GM21737 (cell line): ENCODE measurements at regions not wholly inside any gene's neighbourhood (a gene's known extent, or its start where the extent isn't known, plus 50 kb on each side); places are given as distances from the start of the nearest gene placed in this dataset.

Experiments used
- ATAC-seq: cut with Tn5 transposase; IDR thresholded peaks from one replicate; pipeline ENCODE4 v1.9.1; 2021; ENCODE audit warnings: mild to moderate bottlenecking, moderate library complexity; ENCODE audit not compliant: unreplicated experiment

DNA sequence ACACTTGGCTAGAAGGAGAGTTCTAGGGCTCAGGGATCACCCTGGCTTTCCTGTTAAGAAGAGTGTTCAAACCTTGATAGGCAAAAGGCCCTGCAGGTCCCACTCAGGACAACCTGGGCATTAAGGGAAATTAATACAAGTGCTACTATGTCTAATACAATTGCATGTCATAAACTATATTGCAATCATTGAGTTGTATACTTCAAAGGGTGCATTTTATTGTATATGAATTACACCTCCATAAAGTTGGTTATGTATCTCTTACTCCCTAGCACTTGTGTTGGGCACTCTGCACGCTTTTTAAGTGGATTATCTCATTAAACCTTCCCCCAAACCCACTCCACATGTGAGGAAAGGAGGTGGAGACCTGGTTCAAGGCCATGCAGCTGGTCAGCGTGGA, 172.1 kb upstream of the GLI2 start:
- ATAC-seq, result no peak

- no peak for ATAC-seq
These were observed 171.2 kb upstream of the GLI2 start for GRCh38 chr2:120564213-120565094.

DNA sequence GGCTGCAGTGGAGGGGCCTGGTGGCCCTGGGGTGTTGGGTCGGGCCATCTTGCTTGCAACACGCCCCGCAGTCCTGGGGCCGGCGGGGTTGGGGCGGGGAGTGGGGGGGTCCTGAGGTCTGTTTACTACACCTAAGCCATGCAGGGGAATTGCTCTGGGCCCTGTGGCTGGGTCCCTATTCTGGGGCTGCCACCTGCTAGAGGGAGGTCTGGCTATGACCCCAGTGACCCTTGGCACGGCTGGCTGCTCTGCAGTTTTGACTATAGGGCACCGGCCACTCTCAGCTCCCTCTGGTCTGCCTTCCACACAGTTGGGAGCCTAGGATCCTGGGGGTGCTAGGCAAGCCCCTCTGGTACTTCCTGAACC, 170.6 kb upstream of the GLI2 start:
- ATAC-seq, result no peak

DNA sequence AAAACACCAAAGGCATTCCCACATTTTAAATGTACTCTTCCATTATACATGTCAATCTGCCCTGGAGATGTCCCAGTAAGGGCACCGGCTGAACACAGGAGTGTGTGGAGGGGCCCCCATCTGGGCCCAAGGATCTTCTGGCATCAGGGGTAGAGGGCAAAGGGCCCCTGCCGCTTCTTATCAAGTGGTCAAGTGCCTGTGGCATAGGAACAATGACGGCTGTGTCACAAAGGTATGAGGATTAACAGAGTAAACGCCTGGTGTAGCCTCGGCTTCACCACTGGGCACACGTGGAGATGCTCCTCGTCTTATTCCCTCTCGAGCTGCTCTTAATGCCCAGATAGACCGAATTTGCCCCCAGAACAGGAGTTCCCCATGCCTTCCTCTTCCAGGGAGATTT, 169.7 kb upstream of the GLI2 start:
- ATAC-seq, result no peak

DNA sequence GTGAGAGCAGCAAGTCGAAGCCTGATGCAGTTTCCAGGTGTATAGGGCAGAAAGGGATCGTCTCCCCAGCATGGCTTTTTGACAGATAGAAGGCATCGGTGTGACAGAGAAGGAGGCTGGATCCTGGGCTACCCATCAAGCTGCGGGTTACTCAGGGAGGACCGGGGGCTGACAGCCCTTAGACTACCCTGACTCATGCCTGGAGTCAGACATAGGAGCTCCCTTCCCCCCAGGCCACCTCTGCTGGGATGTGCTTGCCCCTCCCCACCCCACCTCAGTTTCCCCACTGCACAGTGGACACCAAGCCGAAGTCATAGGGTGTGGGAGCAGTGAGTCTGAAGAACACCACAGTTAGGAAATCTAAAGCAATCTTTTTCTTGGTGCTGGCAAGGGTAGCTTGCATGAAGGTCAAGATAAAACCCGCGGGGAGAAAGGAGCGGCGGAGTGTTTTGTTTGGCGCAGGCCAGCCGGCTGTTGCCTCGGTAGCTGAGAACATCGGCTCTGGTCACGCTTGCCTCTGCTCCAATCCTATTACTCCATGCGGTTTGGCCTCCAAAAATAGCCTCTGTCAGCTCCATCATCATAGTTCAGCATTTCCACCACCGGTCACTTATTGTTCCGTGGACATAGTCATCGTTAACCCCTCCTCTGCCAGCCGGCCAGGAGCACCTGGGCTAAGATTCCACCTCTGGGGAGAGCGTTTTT, 169.2 kb upstream of the GLI2 start:
- ATAC-seq, result no peak

- ATAC-seq, result no peak
These were observed 168.5 kb upstream of the GLI2 start for GRCh38 chr2:120567128-120567527.

- no peak for ATAC-seq
These were observed 167.3 kb upstream of the GLI2 start for GRCh38 chr2:120568089-120568974.

- ATAC-seq, result no peak
These were observed 166.7 kb upstream of the GLI2 start for GRCh38 chr2:120568975-120569268.

GRCh38 chr2:120570001-120570400, 165.7 kb upstream of the GLI2 start:
- no peak for ATAC-seq

- ATAC-seq, result no peak
These were observed 165.1 kb upstream of the GLI2 start for GRCh38 chr2:120570546-120570945.

DNA sequence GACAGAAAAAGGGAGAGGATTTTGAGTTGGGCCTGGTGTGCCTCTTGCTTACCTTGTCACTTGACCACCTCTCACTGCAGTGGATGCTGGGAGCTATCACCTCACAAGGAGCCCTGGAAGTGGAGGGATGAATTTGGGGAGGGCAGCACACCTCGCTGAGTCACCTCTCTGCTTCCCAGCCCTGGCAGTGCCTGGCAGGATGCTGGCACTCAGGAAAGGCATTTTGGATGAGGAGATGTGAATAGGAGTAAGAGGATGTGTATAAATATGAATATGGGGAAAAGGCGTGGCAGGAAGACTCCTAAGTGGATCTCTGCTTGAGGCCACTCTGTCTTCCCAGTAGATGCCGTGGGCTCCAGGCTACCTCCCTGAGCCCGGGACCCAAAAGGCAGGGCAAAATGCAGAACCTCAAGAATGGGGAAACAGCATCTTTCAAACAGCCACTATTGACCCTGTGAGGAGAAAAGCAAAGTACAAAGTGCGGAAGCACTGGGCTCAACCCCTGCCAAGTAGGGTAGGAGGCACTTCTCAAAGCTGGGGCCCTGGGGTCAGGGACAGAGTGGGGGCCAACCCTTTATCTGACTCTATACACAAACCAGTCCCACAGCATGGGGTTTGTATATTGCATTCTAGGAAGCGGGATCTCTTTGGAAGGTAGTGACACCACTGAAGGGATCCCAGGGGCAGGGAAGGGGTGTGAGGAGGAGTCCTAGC, 164.5 kb upstream of the GLI2 start:
- ATAC-seq, result no peak

GRCh38 chr2:120572226-120572625, 163.4 kb upstream of the GLI2 start:
- ATAC-seq, result no peak

DNA sequence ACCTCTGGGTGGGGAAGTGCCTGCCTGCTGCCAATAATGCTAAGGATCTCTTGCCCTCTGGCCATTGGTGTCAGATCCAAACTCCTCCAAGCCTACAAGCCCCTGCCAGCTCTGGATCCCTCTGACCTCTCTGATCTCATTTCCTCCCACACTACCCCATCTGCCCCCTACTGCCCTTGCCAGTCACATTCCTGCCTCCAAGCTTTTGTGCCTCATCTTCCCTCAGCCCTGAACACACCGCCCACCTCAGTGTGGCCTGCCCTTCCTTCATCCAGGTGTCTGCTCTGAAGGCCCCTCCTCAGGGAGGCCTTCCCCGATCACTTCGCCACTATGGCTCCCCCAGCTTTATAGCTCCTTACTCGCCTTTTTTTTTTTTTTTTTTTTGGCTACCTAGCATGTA, 161.0 kb upstream of the GLI2 start:
- ATAC-seq, result no peak

DNA sequence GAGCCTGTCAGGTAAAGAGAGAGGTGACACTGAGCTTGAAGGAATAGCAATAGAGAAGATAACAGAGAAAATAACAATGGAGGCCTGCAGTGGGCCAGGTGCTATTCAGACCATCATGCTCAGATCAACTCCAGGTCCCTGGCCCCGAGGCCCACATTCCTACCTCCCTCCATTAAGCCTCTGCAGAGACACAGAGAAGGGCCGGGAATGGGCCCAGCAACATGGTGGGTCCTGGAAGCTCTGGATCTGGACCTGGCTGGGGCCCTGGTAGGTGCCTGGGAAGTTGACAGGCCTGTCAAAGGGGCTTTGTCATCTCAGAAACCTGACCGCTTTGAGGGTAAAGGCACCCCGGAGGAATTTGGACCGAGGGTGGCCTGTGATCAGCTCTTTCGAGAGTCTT, 159.7 kb upstream of the GLI2 start:
- ATAC-seq, result no peak

- ATAC-seq, result no peak
These were observed 158.9 kb upstream of the GLI2 start for GRCh38 chr2:120576509-120577474.

DNA sequence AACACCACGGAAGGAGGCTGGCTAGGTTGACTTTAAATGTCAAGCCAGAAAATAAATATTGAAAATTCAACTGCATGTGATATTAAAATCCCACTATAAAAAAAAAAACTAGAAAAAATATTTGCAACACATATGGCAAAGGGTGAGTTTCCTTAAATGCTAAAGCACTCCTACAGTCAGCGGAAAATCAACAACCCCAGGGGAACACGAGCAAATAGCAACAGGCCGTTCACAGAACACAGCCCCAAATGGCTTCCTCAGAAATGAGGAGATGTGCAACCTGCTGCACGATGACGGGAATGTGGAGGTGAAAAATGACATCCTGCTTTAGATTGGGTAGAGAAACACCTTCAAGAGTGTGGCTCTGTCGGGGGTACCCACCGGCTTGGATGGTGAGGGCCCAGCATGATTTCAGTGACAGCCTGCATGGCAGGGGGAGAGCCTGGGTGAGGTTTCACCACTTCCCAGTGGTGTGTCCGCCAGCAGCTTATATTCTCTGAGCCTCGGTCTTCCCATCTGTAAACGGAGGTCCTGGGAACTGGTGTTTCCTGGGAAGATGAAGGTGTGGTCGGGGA, 157.9 kb upstream of the GLI2 start:
- no peak for ATAC-seq

DNA sequence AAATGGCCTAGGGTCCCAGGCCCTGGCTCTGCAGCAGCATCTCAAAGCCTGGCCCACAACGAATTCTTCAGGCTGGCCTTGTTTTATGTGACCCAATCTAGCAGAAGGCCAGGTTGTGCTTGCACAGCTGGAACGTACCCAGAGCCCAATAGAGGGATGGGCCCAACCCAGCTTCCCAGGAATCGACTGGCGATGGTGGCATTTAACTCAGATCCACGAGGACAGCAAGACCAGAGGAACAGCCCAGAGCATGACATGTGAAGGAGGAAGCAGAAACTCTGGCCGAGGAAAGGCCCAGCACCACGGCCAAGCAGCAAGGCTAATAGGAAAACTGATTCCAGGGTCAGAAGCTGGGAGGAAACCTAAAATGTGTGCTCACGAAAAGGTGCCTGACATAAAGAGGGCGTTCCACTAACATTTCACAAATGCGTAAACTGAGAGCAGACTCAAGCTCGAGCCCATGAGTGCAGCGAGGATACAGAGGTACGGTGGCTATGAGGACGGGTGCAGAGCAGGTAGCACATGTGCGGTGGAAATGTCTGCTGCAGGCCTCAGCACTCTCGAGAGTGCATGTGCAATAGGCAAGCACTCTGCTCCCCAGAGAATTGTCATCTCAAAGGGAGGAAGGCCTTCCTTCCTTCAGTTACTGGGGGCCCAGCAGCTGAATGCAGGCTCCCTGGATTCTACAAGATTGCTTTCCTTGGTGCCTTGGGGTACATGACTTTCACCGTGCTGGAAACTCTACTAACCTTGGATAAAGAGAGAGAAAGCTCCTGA, 156.9 kb upstream of the GLI2 start:
- no peak for ATAC-seq

GRCh38 chr2:120579916-120580685, 155.6 kb upstream of the GLI2 start:
- no peak for ATAC-seq
